ENCODE measurements at regions not wholly inside any gene's neighbourhood (a gene's known extent, or its start where the extent isn't known, plus 50 kb on each side); places are given as distances from the start of the nearest gene placed in this dataset.

GRCh38 chr17:14741491-14741890 is 440.6 kb downstream of the HS3ST3B1 start:
- TF ChIP-seq, protein P1, sequence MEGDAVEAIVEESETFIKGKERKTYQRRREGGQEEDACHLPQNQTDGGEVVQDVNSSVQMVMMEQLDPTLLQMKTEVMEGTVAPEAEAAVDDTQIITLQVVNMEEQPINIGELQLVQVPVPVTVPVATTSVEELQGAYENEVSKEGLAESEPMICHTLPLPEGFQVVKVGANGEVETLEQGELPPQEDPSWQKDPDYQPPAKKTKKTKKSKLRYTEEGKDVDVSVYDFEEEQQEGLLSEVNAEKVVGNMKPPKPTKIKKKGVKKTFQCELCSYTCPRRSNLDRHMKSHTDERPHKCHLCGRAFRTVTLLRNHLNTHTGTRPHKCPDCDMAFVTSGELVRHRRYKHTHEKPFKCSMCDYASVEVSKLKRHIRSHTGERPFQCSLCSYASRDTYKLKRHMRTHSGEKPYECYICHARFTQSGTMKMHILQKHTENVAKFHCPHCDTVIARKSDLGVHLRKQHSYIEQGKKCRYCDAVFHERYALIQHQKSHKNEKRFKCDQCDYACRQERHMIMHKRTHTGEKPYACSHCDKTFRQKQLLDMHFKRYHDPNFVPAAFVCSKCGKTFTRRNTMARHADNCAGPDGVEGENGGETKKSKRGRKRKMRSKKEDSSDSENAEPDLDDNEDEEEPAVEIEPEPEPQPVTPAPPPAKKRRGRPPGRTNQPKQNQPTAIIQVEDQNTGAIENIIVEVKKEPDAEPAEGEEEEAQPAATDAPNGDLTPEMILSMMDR (IDR thresholded peaks at IDR 0.05) = no peak
- TF ChIP-seq POLR2A (IDR thresholded peaks at IDR 0.05) = no peak

All from uterus (tissue), 2 donors.